ENCODE measurements at regions not wholly inside any gene's neighbourhood (a gene's known extent, or its start where the extent isn't known, plus 50 kb on each side); places are given as distances from the start of the nearest gene placed in this dataset.

DNA sequence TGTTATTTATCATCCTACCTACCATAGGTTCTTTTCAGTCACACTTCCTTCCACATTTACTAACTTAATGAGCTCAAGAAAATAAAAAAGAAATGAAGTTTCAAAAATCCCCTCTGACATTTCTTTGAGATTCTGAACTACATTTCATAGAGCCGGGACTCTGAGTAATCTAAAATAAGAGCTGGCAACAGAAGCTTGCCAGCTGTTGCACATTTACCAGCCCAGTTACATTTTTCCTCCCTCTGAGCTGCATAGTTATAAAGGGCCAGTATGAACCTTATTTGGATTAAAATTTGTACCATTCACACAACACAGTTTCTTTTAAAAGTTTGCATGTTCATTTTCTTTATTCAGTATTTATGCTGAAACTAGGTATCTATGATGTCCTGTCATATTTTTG is 119.5 kb upstream of the CAV2 start:
- FAIRE-seq (no peak), DNase-seq (ENCODE audit: insufficient read length, low spot score) (no peak)
- TF ChIP-seq, protein P1, sequence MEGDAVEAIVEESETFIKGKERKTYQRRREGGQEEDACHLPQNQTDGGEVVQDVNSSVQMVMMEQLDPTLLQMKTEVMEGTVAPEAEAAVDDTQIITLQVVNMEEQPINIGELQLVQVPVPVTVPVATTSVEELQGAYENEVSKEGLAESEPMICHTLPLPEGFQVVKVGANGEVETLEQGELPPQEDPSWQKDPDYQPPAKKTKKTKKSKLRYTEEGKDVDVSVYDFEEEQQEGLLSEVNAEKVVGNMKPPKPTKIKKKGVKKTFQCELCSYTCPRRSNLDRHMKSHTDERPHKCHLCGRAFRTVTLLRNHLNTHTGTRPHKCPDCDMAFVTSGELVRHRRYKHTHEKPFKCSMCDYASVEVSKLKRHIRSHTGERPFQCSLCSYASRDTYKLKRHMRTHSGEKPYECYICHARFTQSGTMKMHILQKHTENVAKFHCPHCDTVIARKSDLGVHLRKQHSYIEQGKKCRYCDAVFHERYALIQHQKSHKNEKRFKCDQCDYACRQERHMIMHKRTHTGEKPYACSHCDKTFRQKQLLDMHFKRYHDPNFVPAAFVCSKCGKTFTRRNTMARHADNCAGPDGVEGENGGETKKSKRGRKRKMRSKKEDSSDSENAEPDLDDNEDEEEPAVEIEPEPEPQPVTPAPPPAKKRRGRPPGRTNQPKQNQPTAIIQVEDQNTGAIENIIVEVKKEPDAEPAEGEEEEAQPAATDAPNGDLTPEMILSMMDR (IDR thresholded peaks at IDR 0.05; ENCODE audit: insufficient read depth, missing control alignments): no peak

DNA sequence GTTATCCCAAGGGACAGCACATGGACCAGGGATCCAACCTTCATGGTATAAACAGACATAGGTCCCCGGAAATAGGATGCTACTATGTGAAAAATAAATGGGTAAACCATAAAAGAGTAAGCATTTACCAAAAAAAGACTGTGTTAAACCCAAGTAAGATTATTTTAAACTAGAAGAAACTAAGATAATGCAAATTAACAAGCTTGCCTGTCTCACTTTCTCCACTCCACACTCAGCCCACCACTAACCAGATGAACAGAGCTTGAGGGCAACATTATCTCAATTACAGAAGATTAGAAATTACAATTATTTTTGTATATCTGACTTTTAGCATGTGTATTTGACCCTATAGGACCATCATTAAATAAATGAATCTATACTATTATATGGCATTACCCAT is 117.2 kb upstream of the CAV2 start:
- DNase-seq (ENCODE audit: insufficient read length, low spot score) (no peak), FAIRE-seq (no peak)
- TF ChIP-seq, protein P1 (IDR thresholded peaks at IDR 0.05; ENCODE audit: insufficient read depth, missing control alignments): no peak

DNA sequence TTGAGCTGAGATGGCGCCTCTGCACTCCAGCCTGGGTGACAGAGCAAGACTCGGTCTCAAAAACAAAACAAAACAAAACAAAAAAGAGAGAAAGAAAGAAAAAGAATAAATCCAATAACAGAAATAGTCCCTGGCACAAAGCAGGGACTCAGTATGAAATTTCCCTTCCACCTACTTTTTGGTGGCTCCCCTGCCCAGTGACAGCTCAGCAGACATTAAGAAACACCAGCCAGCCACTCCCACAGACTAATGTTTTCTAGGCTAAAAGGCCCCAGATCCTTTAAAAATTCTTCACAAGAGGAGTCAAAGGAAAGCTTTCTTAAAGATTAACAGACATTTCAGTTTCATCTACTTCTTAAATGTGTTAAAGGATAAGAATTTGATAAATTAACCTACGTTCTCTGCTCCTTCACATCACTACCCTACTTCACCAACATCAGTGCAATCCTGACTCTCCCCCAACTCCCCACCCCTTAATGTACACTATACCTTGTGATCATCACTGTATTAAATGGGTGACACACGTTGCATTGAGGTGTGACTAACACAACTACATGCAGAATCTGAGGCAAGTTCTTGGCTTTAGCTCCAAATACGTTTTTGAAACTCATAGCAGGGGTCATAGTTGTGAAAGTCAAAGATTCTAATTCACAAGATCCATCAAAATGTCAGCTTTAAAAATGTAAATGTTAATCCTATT is 114.5 kb upstream of the CAV2 start:
- no peak for FAIRE-seq
- no peak for DNase-seq (ENCODE audit: insufficient read length, low spot score)
- TF ChIP-seq, protein P1 (IDR thresholded peaks at IDR 0.05; ENCODE audit: insufficient read depth, missing control alignments): no peak

DNA sequence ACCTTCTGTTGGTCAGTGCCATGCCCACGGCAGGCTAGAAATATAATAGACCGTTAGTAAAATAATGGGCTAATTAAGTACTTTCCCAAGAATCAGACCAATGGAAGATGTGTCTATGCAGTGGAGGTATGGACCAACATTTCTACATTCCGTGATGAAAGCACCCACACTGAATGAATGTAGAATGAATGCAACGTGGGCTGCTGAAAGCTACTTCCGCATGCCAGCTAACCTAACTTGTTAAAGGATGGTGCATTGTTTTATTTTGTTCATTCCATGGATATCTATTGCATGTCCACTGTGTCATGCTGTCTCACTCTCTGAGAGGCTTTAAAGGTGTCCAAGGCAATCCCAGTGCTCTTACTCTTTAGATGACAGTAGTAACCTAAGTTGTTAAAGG is 112.9 kb upstream of the CAV2 start:
- FAIRE-seq: no peak
- TF ChIP-seq, protein P1 (IDR thresholded peaks at IDR 0.05; ENCODE audit: insufficient read depth, missing control alignments): no peak
- no peak for DNase-seq (ENCODE audit: insufficient read length, low spot score)

DNA sequence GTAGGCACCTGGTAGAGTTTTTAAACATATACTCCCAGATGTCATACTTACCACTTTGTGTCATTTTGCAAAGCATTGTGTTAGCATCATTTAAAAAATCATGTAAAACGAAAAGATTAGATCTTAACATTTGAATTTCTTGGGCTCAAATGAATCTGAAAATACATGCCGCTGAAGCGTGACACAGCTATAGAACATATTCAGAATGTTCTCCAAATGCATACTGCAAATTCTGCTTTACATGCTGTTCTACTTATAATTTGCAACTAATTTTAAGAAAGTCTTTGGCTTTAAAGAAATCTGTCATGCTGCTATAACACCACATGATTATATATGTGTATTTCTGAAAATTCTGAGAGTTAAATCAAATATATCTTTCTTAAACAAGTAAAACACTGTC is 109.2 kb upstream of the CAV2 start:
- FAIRE-seq (no peak), DNase-seq (ENCODE audit: insufficient read length, low spot score) (no peak)
- TF ChIP-seq, protein P1 (IDR thresholded peaks at IDR 0.05; ENCODE audit: insufficient read depth, missing control alignments): no peak

DNA sequence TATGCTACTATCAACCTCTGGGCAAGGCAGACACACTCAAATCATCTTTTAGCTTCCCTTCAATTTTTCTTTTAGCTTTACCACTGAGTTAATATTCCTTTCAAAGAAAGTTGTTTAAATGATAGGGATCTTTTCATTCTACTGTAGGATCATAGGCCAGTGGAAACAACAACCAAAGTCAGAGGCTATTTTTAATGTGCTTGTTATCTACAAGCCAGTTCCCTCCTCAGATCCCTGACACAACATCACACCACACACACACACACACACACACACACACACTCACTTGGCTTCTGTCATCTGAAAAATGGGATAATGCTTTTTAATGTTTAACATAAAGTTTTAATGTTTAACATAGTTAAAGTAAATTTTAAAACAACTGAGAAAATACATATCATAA is 106.7 kb upstream of the CAV2 start:
- FAIRE-seq (no peak), DNase-seq (ENCODE audit: insufficient read length, low spot score) (no peak)
- TF ChIP-seq, protein P1 (IDR thresholded peaks at IDR 0.05; ENCODE audit: insufficient read depth, missing control alignments): no peak

DNA sequence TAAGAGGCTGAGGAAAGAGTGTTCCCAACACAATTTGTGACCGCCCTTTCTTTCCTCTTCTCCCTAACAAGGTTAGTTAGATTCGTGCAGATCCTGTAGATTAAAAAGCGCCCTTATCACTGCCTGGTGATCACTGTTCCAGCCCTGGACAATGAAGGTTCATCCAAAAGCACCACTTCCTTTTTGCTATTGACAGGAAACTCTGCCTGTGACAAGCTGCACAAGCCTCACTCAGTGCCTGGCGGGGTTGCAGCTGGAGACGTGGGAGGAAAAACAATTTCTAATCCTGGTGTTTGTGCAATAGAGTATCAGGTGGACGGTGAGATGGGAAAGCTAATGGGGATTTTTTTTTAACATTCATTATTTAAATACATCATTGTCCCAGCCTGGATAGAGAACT is 105.9 kb upstream of the CAV2 start:
- TF ChIP-seq, protein P1 (IDR thresholded peaks at IDR 0.05; ENCODE audit: insufficient read depth, missing control alignments): no peak
- no peak for FAIRE-seq

More for the DNA sequence above, 105.9 kb upstream of the CAV2 start:
- no peak for DNase-seq (ENCODE audit: insufficient read length, low spot score)
